ENCODE measurements at regions not wholly inside any gene's neighbourhood (a gene's known extent, or its start where the extent isn't known, plus 50 kb on each side); places are given as distances from the start of the nearest gene placed in this dataset.

DNA sequence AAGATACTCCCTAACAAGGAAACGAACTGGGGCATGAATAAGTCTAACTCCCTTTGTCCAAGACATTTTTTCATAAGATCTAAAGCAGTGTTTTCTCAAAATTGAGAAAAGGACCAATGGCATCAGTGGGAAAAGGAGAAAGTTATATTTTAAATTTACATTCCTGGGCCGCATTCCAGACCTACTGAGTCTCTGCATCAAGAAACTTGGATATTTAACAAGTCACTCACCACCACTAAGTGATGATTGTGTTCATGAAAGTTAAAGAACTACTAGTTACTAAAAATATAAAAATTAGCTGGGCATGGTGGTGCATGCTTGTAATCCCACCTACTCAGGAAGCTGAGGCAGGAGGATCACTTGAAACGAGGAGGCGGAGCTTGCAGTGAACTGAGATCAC is 149.6 kb upstream of the MEOX2 start:
- H3K27ac ChIP-seq (ENCODE audit: low read length) = no peak overlapping the region
- H3K36me3 ChIP-seq (ENCODE audit: control insufficient read depth, insufficient read depth, low read length) = no peaks in the 10 kb centered on the region
- intact Hi-C loops (cut with micrococcal nuclease; ENCODE audit: unreplicated experiment) = no loop called here
- ATAC-seq (no peak), DNase-seq (ENCODE audit: low read depth, low spot score) (no peak)
- H3K4me1 ChIP-seq (ENCODE audit: control insufficient read depth, insufficient read depth, low read length) = no peaks in the 10 kb centered on the region
- in situ Hi-C loops (cut with HindIII; ENCODE audit: low pct_unique_long_range_greater_than_20kb, low sequenced_read_pairs) = no loop called here
- H3K27me3 ChIP-seq (ENCODE audit: control insufficient read depth, insufficient read depth, low read length) = no peaks in the 10 kb centered on the region
- TF ChIP-seq POLR2AphosphoS5 (IDR thresholded peaks at IDR 0.05; ENCODE audit: low read depth, low read length) (no peak), SIN3A (IDR thresholded peaks at IDR 0.05; ENCODE audit: borderline replicate concordance, insufficient read depth, low read depth, low read length) (no peak), TCF7L2 (IDR thresholded peaks at IDR 0.05; ENCODE audit: low read depth, low read length) (no peak)
- TF ChIP-seq, protein P1, sequence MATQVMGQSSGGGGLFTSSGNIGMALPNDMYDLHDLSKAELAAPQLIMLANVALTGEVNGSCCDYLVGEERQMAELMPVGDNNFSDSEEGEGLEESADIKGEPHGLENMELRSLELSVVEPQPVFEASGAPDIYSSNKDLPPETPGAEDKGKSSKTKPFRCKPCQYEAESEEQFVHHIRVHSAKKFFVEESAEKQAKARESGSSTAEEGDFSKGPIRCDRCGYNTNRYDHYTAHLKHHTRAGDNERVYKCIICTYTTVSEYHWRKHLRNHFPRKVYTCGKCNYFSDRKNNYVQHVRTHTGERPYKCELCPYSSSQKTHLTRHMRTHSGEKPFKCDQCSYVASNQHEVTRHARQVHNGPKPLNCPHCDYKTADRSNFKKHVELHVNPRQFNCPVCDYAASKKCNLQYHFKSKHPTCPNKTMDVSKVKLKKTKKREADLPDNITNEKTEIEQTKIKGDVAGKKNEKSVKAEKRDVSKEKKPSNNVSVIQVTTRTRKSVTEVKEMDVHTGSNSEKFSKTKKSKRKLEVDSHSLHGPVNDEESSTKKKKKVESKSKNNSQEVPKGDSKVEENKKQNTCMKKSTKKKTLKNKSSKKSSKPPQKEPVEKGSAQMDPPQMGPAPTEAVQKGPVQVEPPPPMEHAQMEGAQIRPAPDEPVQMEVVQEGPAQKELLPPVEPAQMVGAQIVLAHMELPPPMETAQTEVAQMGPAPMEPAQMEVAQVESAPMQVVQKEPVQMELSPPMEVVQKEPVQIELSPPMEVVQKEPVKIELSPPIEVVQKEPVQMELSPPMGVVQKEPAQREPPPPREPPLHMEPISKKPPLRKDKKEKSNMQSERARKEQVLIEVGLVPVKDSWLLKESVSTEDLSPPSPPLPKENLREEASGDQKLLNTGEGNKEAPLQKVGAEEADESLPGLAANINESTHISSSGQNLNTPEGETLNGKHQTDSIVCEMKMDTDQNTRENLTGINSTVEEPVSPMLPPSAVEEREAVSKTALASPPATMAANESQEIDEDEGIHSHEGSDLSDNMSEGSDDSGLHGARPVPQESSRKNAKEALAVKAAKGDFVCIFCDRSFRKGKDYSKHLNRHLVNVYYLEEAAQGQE (IDR thresholded peaks at IDR 0.05; ENCODE audit: insufficient read depth in 1 of 2, low read depth in 2 of 2, low read length in 1 of 2) = no peak
- TF ChIP-seq, protein P2, sequence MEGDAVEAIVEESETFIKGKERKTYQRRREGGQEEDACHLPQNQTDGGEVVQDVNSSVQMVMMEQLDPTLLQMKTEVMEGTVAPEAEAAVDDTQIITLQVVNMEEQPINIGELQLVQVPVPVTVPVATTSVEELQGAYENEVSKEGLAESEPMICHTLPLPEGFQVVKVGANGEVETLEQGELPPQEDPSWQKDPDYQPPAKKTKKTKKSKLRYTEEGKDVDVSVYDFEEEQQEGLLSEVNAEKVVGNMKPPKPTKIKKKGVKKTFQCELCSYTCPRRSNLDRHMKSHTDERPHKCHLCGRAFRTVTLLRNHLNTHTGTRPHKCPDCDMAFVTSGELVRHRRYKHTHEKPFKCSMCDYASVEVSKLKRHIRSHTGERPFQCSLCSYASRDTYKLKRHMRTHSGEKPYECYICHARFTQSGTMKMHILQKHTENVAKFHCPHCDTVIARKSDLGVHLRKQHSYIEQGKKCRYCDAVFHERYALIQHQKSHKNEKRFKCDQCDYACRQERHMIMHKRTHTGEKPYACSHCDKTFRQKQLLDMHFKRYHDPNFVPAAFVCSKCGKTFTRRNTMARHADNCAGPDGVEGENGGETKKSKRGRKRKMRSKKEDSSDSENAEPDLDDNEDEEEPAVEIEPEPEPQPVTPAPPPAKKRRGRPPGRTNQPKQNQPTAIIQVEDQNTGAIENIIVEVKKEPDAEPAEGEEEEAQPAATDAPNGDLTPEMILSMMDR (IDR thresholded peaks at IDR 0.05) = no peak
- ChIA-PET CTCF (interaction anchor here (0.7 kb wide), 1 partner anchor 559 kb away, joined by 10 read pairs; no protein-coding TSS in a partner anchor), POLR2A (no interaction called here)
- no peaks in the 10 kb centered on the region; the same call in 1 of the 2 replicates for H3K9me3 ChIP-seq (ENCODE audit: control insufficient read depth, insufficient read depth, low read depth, low read length)
- no TSS peak for BruUV-seq (replicated peaks)
- H3K4me3 ChIP-seq (ENCODE audit: low read depth in 2 of 2, low read length in 2 of 2) = no peak overlapping the region

DNA sequence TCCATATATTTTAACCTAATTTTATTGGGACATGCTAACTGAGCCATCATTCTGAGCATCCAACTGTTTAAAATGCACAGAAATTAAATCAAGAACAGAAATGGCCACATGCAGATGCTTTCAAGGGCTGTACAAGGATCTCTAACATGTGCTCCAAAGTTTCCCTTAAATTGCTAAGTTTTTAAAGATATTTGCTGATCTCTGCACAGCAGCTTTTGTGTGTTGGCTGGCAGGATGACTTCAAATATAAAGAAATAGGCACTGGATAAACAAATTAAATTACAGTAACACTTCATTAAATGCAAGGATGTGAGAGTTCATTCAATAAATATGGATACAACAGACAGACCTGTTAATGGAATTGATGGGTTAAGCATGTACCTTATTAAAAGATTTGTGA is 148.0 kb upstream of the MEOX2 start:
- intact Hi-C loops (cut with micrococcal nuclease; ENCODE audit: unreplicated experiment) (no loop called here), in situ Hi-C loops (cut with HindIII; ENCODE audit: low pct_unique_long_range_greater_than_20kb, low sequenced_read_pairs) (no loop called here)
- DNase-seq (ENCODE audit: low read depth, low spot score) = no peak
- TF ChIP-seq, protein P2 (IDR thresholded peaks at IDR 0.05) = no peak
- TF ChIP-seq, protein P1 (IDR thresholded peaks at IDR 0.05; ENCODE audit: insufficient read depth in 1 of 2, low read depth in 2 of 2, low read length in 1 of 2) = no peak
- TF ChIP-seq POLR2AphosphoS5 (IDR thresholded peaks at IDR 0.05; ENCODE audit: low read depth, low read length) (no peak), TCF7L2 (IDR thresholded peaks at IDR 0.05; ENCODE audit: low read depth, low read length) (no peak), SIN3A (IDR thresholded peaks at IDR 0.05; ENCODE audit: borderline replicate concordance, insufficient read depth, low read depth, low read length) (no peak)
- Histone ChIP-seq H3K36me3 (ENCODE audit: control insufficient read depth, insufficient read depth, low read length) (no peaks in the 10 kb centered on the region), H3K27me3 (ENCODE audit: control insufficient read depth, insufficient read depth, low read length) (no peaks in the 10 kb centered on the region), H3K4me1 (ENCODE audit: control insufficient read depth, insufficient read depth, low read length) (no peaks in the 10 kb centered on the region), H3K9me3 (ENCODE audit: control insufficient read depth, insufficient read depth, low read depth, low read length) (no peaks in the 10 kb centered on the region; the same call in 1 of the 2 replicates), H3K4me3 (ENCODE audit: low read depth in 2 of 2, low read length in 2 of 2) (no peak overlapping the region), H3K27ac (ENCODE audit: low read length) (no peak overlapping the region)
- CTCF ChIA-PET = no interaction called here
- ATAC-seq = no peak
- POLR2A ChIA-PET = no interaction called here
- no TSS peak for BruUV-seq (replicated peaks)

Measured in Panc1 (cell line).